ENCODE measurements at regions not wholly inside any gene's neighbourhood (a gene's known extent, or its start where the extent isn't known, plus 50 kb on each side); places are given as distances from the start of the nearest gene placed in this dataset.

- Histone ChIP-seq H3K4me3 (no peak overlapping the region), H3K9me3 (ENCODE audit: low read depth) (no peaks in the 10 kb centered on the region), H3K4me1 (peaks cover 10% of the 10 kb centered on the region), H3K27me3 (no peaks in the 10 kb centered on the region), H3F3A (ENCODE audit: low read depth) (peaks cover 6% of the 10 kb centered on the region), H4K20me1 (ENCODE audit: low read depth) (no peaks in the 10 kb centered on the region), H3K4me2 (no peak overlapping the region), H2AFZ (replicated peaks) (no peak overlapping the region), H3K9ac (no peak overlapping the region), H3K36me3 (no peaks in the 10 kb centered on the region), H3K27ac (no peak overlapping the region), H3K79me2 (ENCODE audit: low read depth) (no peaks in the 10 kb centered on the region)
- peaks cover 7% of the 10 kb centered on the region for H3K4me1 Mint-ChIP-seq
- no peak overlapping the region for H3K4me3 Mint-ChIP-seq
- TF ChIP-seq EZH2 (IDR thresholded peaks at IDR 0.05), result no peak
- no peaks in the 10 kb centered on the region for H3K36me3 Mint-ChIP-seq
- no peak for DNase-seq (ENCODE audit: low spot score)
- peaks cover 4% of the 10 kb centered on the region for H3K27me3 Mint-ChIP-seq (ENCODE audit: insufficient read depth, low read depth)
- H3K27ac Mint-ChIP-seq, result no peak overlapping the region
- no peaks in the 10 kb centered on the region for H3K9me3 Mint-ChIP-seq
Observed at GRCh38 chr6:27062755-27063154, 184.7 kb upstream of the PRSS16 start.

- Histone ChIP-seq H3K27ac (no peak overlapping the region), H4K20me1 (ENCODE audit: low read depth) (no peaks in the 10 kb centered on the region), H3K9ac (no peak overlapping the region), H2AFZ (replicated peaks) (no peak overlapping the region), H3K4me2 (no peak overlapping the region), H3K36me3 (no peaks in the 10 kb centered on the region), H3F3A (ENCODE audit: low read depth) (peaks cover 6% of the 10 kb centered on the region), H3K79me2 (ENCODE audit: low read depth) (no peaks in the 10 kb centered on the region), H3K4me1 (peaks cover 10% of the 10 kb centered on the region), H3K4me3 (no peak overlapping the region), H3K9me3 (ENCODE audit: low read depth) (no peaks in the 10 kb centered on the region), H3K27me3 (no peaks in the 10 kb centered on the region)
- H3K36me3 Mint-ChIP-seq, result no peaks in the 10 kb centered on the region
- DNase-seq (ENCODE audit: low spot score), result no peak
- H3K27me3 Mint-ChIP-seq (ENCODE audit: insufficient read depth, low read depth), result peaks cover 8% of the 10 kb centered on the region
- H3K4me1 Mint-ChIP-seq, result peaks cover 4% of the 10 kb centered on the region
- no peaks in the 10 kb centered on the region for H3K9me3 Mint-ChIP-seq
- no peak overlapping the region for H3K27ac Mint-ChIP-seq
- no peak overlapping the region for H3K4me3 Mint-ChIP-seq
- TF ChIP-seq EZH2phosphoT487 (IDR thresholded peaks at IDR 0.05) (no peak), CTCF (IDR thresholded peaks at IDR 0.05) (no peak), EZH2 (IDR thresholded peaks at IDR 0.05) (no peak)
Observed at GRCh38 chr6:27065183-27065582, 182.3 kb upstream of the PRSS16 start.

GRCh38 chr6:27066381-27066780, 181.1 kb upstream of the PRSS16 start:
- Histone ChIP-seq H2AFZ (replicated peaks) (peak overlapping the region; percentile 26), H3K79me2 (ENCODE audit: low read depth) (no peaks in the 10 kb centered on the region), H3K4me1 (peaks cover 10% of the 10 kb centered on the region), H4K20me1 (ENCODE audit: low read depth) (no peaks in the 10 kb centered on the region), H3K27me3 (no peaks in the 10 kb centered on the region), H3K36me3 (no peaks in the 10 kb centered on the region), H3K4me3 (peak overlapping the region; percentile 0), H3K27ac (no peak overlapping the region), H3K9ac (no peak overlapping the region), H3F3A (ENCODE audit: low read depth) (peaks cover 6% of the 10 kb centered on the region), H3K4me2 (peak overlapping the region; percentile 15), H3K9me3 (ENCODE audit: low read depth) (no peaks in the 10 kb centered on the region)
- H3K4me3 Mint-ChIP-seq, result no peak overlapping the region
- H3K4me1 Mint-ChIP-seq, result peaks cover 4% of the 10 kb centered on the region
- DNase-seq (ENCODE audit: low spot score), result peak; percentile 35
- H3K36me3 Mint-ChIP-seq, result no peaks in the 10 kb centered on the region
- H3K27me3 Mint-ChIP-seq (ENCODE audit: insufficient read depth, low read depth), result peaks cover 4% of the 10 kb centered on the region
- H3K9me3 Mint-ChIP-seq, result no peaks in the 10 kb centered on the region
- no peak overlapping the region for H3K27ac Mint-ChIP-seq
- TF ChIP-seq EZH2 (IDR thresholded peaks at IDR 0.05) (no peak), CTCF (IDR thresholded peaks at IDR 0.05) (no peak), EZH2phosphoT487 (IDR thresholded peaks at IDR 0.05) (no peak)

- Histone ChIP-seq H2AFZ (replicated peaks) (peak overlapping the region; percentile 26), H3K27me3 (no peaks in the 10 kb centered on the region), H3K4me3 (peak overlapping the region; percentile 0), H4K20me1 (ENCODE audit: low read depth) (no peaks in the 10 kb centered on the region), H3K4me1 (peaks cover 10% of the 10 kb centered on the region), H3K36me3 (no peaks in the 10 kb centered on the region), H3K9ac (no peak overlapping the region), H3F3A (ENCODE audit: low read depth) (peaks cover 6% of the 10 kb centered on the region), H3K4me2 (peak overlapping the region; percentile 15), H3K9me3 (ENCODE audit: low read depth) (no peaks in the 10 kb centered on the region), H3K79me2 (ENCODE audit: low read depth) (no peaks in the 10 kb centered on the region), H3K27ac (no peak overlapping the region)
- Mint-ChIP-seq H3K4me3 (no peak overlapping the region), H3K36me3 (no peaks in the 10 kb centered on the region), H3K4me1 (peaks cover 4% of the 10 kb centered on the region), H3K9me3 (no peaks in the 10 kb centered on the region), H3K27me3 (ENCODE audit: insufficient read depth, low read depth) (peaks cover 4% of the 10 kb centered on the region), H3K27ac (no peak overlapping the region)
- DNase-seq (ENCODE audit: low spot score), result no peak
- TF ChIP-seq EZH2phosphoT487 (IDR thresholded peaks at IDR 0.05), result no peak
- TF ChIP-seq CTCF (IDR thresholded peaks at IDR 0.05), result no peak
- no peak for TF ChIP-seq EZH2 (IDR thresholded peaks at IDR 0.05)
Observed at GRCh38 chr6:27066802-27067201, 180.7 kb upstream of the PRSS16 start.

Data from neural progenitor cell (in vitro differentiated cells).